PC-9 (cell line): ENCODE measurements at regions not wholly inside any gene's neighbourhood (a gene's known extent, or its start where the extent isn't known, plus 50 kb on each side); places are given as distances from the start of the nearest gene placed in this dataset.
"Not testable (repeated sequence)": the region's sequence is repeated elsewhere in the genome, so short reads cannot be mapped to it uniquely, and the experiment has no call there.

Source experiments
- BruUV-seq: library from RNA; stranded (reverse); fragments of 400-500 nt; replicated peaks from 2 replicates; lab custom pipeline; 2021; lab: Mats Ljungman, UMichigan
- CTCF ChIA-PET: fragments of 300-600 bp; sonication (Branson Sonifier 250); formaldehyde crosslinking; loops from one replicate; lab custom pipeline; 2022; ENCODE audit warnings: antibody characterized with exemption; lab: Charles Lee
- POLR2A ChIA-PET: fragments of 300-600 bp; sonication (Branson Sonifier 250); formaldehyde crosslinking; loops from one replicate; lab custom pipeline; 2022; ENCODE audit warnings: antibody characterized with exemption; ENCODE audit not compliant: unreplicated experiment; lab: Charles Lee
- DNase-seq, 2 experiments: peaks; one replicate each; pipeline versions ENCODE4 v3.0.0 to v3.0.0-alpha.2; 2015 to 2022; ENCODE audit warnings: mixed read lengths in 1 of 2
- H2AFZ ChIP-seq: fragments of 200-600 bp; sonication (generic); 2 replicates; pipeline ENCODE4 v1.8.1; 2017; ENCODE audit warnings: antibody characterized with exemption
- H3F3A ChIP-seq: fragments of 200-600 bp; sonication (generic); 2 replicates; pipeline ENCODE4 v1.8.1; 2017; ENCODE audit warnings: antibody characterized with exemption, mild to moderate bottlenecking, low read depth; ENCODE audit not compliant: insufficient read depth
- H3K27ac ChIP-seq: fragments of 200-600 bp; sonication (generic); 2 replicates; pipeline ENCODE4 v1.6.1; 2016; ENCODE audit warnings: mixed run types
- H3K27me3 ChIP-seq: fragments of 200-600 bp; sonication (generic); 2 replicates; pipeline ENCODE4 v1.6.1; 2016; ENCODE audit warnings: low read depth, mixed run types; ENCODE audit not compliant: insufficient read depth
- H3K36me3 ChIP-seq: fragments of 200-600 bp; sonication (generic); 2 replicates; pipeline ENCODE4 v1.6.1; 2016; ENCODE audit warnings: low read depth, mixed run types
- H3K4me1 ChIP-seq: fragments of 200-600 bp; sonication (generic); replicated peaks from 2 replicates; pipeline ENCODE4 v1.6.1; 2016; ENCODE audit warnings: mixed run types; ENCODE audit not compliant: insufficient read depth
- H3K4me2 ChIP-seq: fragments of 200-600 bp; sonication (generic); 2 replicates; pipeline ENCODE4 v1.6.1; 2017; ENCODE audit warnings: mixed run types
- H3K4me3 ChIP-seq: fragments of 200-600 bp; sonication (generic); 2 replicates; pipeline ENCODE4 v1.6.1; 2016; ENCODE audit warnings: mixed run types
- H3K79me2 ChIP-seq: fragments of 200-600 bp; sonication (generic); 2 replicates; pipeline ENCODE4 v1.6.1; 2017; ENCODE audit warnings: low read depth, mixed run types
- H3K9me2 ChIP-seq: fragments of 200-600 bp; sonication (generic); 2 replicates; pipeline ENCODE4 v1.8.1; 2017; ENCODE audit warnings: mild to moderate bottlenecking; ENCODE audit not compliant: insufficient read depth
- H3K9me3 ChIP-seq: fragments of 200-600 bp; sonication (generic); 2 replicates; pipeline ENCODE4 v1.8.1; 2016; ENCODE audit warnings: low read depth; ENCODE audit not compliant: insufficient read depth
- H4K20me1 ChIP-seq: fragments of 200-600 bp; sonication (generic); 2 replicates; pipeline ENCODE4 v1.8.1; 2017; ENCODE audit not compliant: insufficient read depth
- CTCF ChIP-seq: fragments of 200-600 bp; sonication (generic); conservative IDR thresholded peaks from 2 replicates; pipeline ENCODE4 v1.6.1; 2017; ENCODE audit warnings: mixed run types, antibody characterized with exemption, mild to moderate bottlenecking, moderate library complexity
- EZH2 ChIP-seq: fragments of 200-600 bp; sonication (generic); IDR thresholded peaks from 2 replicates; pipeline ENCODE4 v1.8.0; 2017; ENCODE audit warnings: antibody characterized with exemption, low read depth
- intact Hi-C: fragments of 100-400 bp; cut with micrococcal nuclease; formaldehyde crosslinking; loops from one replicate; pipeline ENCODE4 v1.10.0; 2022; ENCODE audit not compliant: unreplicated experiment

GRCh38 chr5:106634375-106634774 lies 1036.4 kb downstream of the EFNA5 start:
- Histone ChIP-seq H3K79me2 (no peaks in the 10 kb centered on the region), H3F3A (no peaks in the 10 kb centered on the region), H3K4me3 (no peak overlapping the region), H3K36me3 (no peaks in the 10 kb centered on the region), H3K27me3 (no peaks in the 10 kb centered on the region), H2AFZ (no peak overlapping the region; the same call in 1 of the 2 replicates), H4K20me1 (no peaks in the 10 kb centered on the region), H3K9me2 (no peaks in the 10 kb centered on the region), H3K27ac (no peak overlapping the region), H3K9me3 (no peaks in the 10 kb centered on the region), H3K4me2 (no peak overlapping the region), H3K4me1 (no peaks in the 10 kb centered on the region)
- POLR2A ChIA-PET, result no interaction called here
- DNase-seq, result no peak
- no peak for TF ChIP-seq EZH2
- no peak for TF ChIP-seq CTCF
- intact Hi-C loops, result no loop called here
- CTCF ChIA-PET, result no interaction called here
- no TSS peak for BruUV-seq

GRCh38 chr5:106633825-106634224 lies 1036.9 kb downstream of the EFNA5 start:
- Histone ChIP-seq H3F3A (no peaks in the 10 kb centered on the region), H3K9me2 (no peaks in the 10 kb centered on the region), H3K27ac (no peak overlapping the region), H3K4me3 (no peak overlapping the region), H3K36me3 (no peaks in the 10 kb centered on the region), H3K79me2 (no peaks in the 10 kb centered on the region), H4K20me1 (no peaks in the 10 kb centered on the region), H3K27me3 (no peaks in the 10 kb centered on the region), H2AFZ (no peak overlapping the region; the same call in 1 of the 2 replicates), H3K9me3 (no peaks in the 10 kb centered on the region), H3K4me1 (no peaks in the 10 kb centered on the region), H3K4me2 (no peak overlapping the region)
- BruUV-seq, result no TSS peak
- ChIA-PET POLR2A (no interaction called here), CTCF (no interaction called here)
- no peak for DNase-seq
- intact Hi-C loops, result no loop called here
- TF ChIP-seq CTCF (no peak), EZH2 (no peak)

GRCh38 chr5:106628456-106628855 lies 1042.3 kb downstream of the EFNA5 start:
- H4K20me1 ChIP-seq, H3K79me2 ChIP-seq, H3K27ac ChIP-seq, H2AFZ ChIP-seq, DNase-seq, CTCF ChIA-PET, H3K27me3 ChIP-seq, H3K4me3 ChIP-seq, intact Hi-C loops, POLR2A ChIA-PET, H3K4me1 ChIP-seq, H3K9me3 ChIP-seq, H3K4me2 ChIP-seq, H3K36me3 ChIP-seq, H3F3A ChIP-seq, BruUV-seq, H3K9me2 ChIP-seq: not testable (repeated sequence)

- H3K27ac ChIP-seq, result no peak overlapping the region
- H3K27me3 ChIP-seq, result no peaks in the 10 kb centered on the region
- no peaks in the 10 kb centered on the region for H3F3A ChIP-seq
- ChIA-PET CTCF (no interaction called here), POLR2A (no interaction called here)
- no peaks in the 10 kb centered on the region for H4K20me1 ChIP-seq
- intact Hi-C loops, result no loop called here
- H3K79me2 ChIP-seq, result no peaks in the 10 kb centered on the region
- H3K36me3 ChIP-seq, result no peaks in the 10 kb centered on the region
- no peak overlapping the region for H3K4me2 ChIP-seq
- no TSS peak for BruUV-seq
- no peaks in the 10 kb centered on the region; the same call in 1 of the 2 replicates for H3K9me3 ChIP-seq
- H3K4me3 ChIP-seq, result no peak overlapping the region
- no peak for DNase-seq
- no peak overlapping the region for H2AFZ ChIP-seq
- no peak for TF ChIP-seq CTCF
- no peak for TF ChIP-seq EZH2
- H3K9me2 ChIP-seq, result no peaks in the 10 kb centered on the region
- no peaks in the 10 kb centered on the region for H3K4me1 ChIP-seq
These were observed 1060.7 kb downstream of the EFNA5 start for GRCh38 chr5:106610041-106610440.
